GM12872 (cell line): ENCODE measurements at regions not wholly inside any gene's neighbourhood (a gene's known extent, or its start where the extent isn't known, plus 50 kb on each side); places are given as distances from the start of the nearest gene placed in this dataset.

Source experiments
- TF ChIP-seq, protein P1 (sequence below): IDR thresholded peaks from 3 replicates; pipeline ENCODE4 v1.5.1; 2011; ENCODE audit warnings: low read depth, mild to moderate bottlenecking, low read length, moderate library complexity; ENCODE audit not compliant: insufficient read depth

DNA sequence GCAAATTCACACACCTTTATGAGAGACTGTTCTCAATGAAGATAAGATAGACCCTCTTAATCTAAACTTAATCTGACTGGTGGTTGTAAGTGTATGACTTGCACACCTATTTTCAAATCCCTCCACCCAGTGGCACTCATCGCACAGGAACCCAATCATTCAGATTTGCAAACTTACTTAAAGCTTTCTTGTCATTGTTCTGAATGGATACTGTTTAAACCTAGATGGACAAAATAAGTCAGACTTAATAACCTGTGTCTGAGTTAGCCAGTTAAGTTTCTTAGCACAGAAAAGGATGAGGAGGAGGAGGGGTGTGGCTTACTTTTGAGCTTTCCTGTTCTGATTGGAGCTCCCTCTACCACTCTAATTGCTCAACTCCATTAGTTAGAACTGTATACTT lies 252.4 kb upstream of the CCNH start:
- TF ChIP-seq, protein P1, sequence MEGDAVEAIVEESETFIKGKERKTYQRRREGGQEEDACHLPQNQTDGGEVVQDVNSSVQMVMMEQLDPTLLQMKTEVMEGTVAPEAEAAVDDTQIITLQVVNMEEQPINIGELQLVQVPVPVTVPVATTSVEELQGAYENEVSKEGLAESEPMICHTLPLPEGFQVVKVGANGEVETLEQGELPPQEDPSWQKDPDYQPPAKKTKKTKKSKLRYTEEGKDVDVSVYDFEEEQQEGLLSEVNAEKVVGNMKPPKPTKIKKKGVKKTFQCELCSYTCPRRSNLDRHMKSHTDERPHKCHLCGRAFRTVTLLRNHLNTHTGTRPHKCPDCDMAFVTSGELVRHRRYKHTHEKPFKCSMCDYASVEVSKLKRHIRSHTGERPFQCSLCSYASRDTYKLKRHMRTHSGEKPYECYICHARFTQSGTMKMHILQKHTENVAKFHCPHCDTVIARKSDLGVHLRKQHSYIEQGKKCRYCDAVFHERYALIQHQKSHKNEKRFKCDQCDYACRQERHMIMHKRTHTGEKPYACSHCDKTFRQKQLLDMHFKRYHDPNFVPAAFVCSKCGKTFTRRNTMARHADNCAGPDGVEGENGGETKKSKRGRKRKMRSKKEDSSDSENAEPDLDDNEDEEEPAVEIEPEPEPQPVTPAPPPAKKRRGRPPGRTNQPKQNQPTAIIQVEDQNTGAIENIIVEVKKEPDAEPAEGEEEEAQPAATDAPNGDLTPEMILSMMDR, result no peak

DNA sequence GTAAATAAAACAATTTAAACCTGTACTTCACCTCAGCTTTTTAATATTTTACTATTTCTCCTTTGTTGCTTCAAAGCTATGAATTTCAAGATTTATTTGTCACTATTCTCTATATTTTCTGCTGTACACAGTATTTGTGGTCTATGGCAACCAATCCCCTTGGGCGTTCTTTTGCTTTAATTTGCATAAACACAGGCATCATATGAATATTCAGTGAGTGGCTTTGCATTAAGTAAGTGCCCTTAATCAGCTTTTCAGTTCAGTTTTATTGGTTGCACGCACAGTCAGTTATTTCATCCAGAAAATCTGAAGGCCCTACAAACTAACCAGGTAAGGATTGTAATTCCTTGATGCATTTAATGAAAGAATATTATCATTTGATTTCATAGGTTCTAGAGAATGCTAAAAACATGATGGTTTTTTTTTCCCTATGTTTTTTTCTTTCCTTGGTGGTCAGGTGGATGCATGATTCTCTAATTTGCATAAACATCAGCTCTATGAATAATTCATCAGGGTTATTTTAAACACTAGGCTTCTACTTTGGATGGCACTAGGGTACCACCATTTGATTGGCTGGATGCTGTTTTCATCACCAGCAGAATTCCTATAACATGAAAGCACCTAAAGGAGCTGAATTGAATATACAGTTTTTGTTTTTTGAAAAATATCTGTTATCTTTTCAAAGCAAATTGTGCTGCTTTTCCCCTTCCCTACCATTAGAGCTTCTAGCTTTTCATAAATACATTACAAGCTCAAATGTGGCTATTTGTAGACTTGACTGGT lies 249.2 kb upstream of the CCNH start:
- TF ChIP-seq, protein P1, result no peak

DNA sequence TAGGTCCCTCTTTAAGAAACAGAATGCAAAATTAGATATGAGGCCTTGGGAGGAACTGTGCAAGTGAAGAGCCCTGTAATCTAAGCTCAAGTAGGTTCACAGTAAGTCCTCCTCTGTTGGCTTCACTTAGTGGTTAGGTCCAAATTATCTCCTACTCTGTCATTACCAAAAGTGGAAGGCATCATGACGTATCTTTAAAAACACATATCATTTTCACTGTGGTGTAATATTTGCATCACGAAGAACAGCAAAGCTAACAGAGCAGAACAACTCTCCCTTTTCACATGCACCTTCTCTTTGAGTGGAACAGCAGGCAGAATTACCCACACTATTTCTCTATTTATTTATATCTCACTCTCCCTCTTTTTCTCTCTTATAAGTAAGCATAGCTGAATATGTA lies 240.5 kb upstream of the CCNH start:
- TF ChIP-seq, protein P1, result no peak

DNA sequence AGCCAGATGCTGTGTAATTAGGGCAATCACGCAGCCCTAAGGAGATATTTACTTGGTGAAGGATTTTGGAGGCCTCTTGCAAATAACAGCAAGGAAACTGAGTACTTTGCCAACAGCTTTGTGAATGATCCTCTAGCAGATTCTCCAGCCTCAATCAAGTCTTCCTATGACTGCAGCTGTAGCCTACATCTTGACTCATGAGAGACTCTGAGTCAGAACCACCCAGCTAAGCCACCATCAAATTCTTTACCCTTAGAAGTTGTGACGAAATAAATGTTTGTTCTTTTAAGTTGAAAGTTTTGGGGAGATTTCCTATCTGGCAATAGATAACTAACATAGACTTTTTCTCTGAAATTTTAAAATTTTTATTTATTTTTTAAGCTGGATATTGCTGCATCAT lies 237.6 kb upstream of the CCNH start:
- TF ChIP-seq, protein P1, result no peak

DNA sequence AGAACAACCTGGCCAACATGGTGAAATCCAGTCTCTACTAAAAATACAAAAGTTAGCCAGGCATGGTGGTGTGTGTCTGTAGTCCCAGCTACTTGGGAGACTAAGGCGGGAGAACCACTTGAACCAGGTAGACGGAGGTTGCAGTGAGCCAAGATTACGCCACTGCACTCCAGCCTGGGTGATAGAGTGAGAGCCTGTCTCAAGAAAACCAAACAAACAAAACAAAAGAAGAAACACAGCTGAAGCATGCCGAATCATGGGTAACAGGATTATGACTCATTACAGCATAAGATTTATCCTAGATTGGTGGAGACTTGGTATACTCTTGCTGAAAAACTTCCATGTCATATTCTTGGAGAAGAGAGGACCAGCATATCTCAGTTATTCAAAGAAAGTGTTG lies 236.7 kb upstream of the CCNH start:
- TF ChIP-seq, protein P1, result no peak

DNA sequence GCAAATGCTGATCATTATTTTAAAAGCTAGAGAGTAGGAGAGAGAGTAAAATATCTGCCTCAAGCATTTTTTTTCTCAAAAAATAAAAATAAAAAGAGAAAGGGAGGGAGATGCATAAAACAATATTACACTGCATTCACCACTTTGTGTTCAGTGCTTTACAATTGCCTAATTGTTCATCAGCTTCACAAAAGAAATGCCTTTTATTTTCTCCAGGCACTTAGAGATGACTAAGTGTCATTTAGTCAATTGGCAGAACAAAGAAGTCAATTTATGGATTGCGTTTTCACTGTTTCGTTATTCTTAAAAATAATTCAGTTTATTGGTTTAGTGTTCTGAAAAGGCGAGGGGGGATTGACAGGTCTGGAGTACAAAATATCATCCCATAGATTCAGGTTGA lies 232.5 kb upstream of the CCNH start:
- TF ChIP-seq, protein P1, result no peak

DNA sequence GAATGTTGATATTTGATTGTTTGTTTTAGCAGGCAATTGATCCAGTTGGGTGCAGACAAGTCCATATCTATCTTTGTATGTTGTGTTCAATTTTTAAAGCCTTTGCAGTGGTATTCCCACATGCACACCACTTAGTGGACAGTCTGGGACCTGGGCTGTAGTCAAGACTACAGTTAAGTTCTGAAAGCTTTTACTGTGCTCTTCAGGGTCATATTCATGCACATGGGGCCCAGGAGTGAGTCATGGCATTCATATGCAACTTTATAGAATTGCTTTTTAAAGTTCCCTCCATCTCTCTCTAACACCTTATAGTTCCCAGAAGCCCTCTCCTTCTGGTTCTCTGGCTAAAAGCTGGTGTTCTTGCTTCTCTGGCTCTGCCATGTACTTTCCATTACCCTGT lies 228.2 kb upstream of the CCNH start:
- TF ChIP-seq, protein P1, result no peak

DNA sequence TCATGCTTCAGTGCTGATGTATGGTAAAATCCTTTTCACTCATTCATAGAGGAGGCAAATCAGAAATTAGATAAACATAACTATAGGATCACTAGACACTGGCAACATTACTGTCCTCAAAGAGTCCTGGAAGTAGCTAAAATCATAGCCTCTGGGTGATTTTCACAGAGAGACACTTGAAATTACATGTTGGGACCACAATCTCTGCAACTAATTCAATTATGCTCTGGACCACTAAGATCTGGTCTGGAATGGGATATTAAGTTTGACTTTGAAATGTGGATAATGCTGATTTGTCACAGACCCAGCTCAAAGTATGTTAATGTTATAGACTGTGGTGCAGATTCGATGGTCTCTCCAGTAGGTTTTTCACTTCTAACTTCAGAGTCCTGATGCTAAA lies 214.6 kb upstream of the CCNH start:
- TF ChIP-seq, protein P1, result no peak
